Endothelial cell of hepatic sinusoid (primary cell): ENCODE measurements at regions not wholly inside any gene's neighbourhood (a gene's known extent, or its start where the extent isn't known, plus 50 kb on each side); places are given as distances from the start of the nearest gene placed in this dataset.
"Not testable (repeated sequence)": the region's sequence is repeated elsewhere in the genome, so short reads cannot be mapped to it uniquely, and the experiment has no call there.

Experiments
- in situ Hi-C: cut with HindIII; loops from 2 replicates; pipeline ENCODE4 v1.10.0; 2017; ENCODE audit warnings: low sequenced_read_pairs

DNA sequence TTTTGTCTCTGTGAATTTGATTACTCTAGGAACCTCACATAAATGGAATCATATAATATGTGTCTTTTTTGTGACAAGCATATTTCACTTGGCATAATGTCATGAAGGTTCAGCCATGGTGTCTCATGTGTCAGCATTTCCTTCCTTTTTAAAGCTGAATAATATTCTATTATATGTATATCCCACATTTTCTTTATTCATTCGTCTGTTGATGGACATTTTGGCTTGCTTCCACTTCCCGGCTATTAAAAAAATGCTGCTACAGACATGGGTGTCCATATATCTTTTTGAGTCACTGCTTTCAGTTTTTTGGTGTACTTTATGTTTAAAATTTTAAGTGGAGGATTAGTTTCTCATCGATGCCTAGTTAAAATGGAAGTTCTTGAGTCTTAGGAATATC, 59.8 kb upstream of the C5orf63 start:
- in situ Hi-C loops = no loop called here

DNA sequence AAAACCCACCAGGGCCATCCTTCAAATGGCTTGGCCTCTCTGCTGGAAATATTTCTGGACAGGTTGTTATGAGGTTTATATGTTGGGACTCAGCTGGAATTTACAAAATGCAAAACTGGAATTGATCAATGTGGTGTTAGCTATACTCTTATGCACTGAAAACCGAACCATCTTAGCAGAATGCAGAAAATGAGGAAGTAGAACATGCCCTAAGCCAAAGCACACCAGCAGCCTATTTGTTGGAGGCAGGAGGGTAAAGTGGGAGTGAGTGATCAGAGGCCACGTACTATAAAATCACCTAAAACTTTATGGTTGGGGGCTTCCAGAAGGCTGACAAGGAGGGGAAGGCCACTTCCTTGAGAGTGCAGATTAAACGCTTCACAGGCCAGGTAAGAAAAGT, 63.6 kb upstream of the C5orf63 start:
- in situ Hi-C loops = no loop called here

DNA sequence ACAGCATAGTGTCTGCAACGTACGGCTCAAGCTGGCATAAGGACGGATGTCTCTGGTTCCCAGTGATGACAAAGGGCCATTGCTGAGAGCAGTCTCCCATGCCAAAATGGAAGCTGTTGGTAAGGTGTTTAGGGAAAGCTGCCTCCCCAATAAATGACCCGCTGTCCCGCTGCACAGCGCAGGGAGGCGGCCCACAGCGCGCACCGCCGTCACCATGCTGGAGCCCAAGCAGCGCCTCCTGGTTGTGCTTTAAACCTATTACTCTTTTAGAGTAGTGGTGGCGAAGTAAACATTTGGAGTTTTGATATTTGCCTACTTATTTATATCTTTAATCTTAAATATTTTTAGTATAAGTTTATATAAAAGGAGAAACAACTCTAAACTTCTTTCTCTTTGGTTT, 70.4 kb upstream of the C5orf63 start:
- in situ Hi-C loops = loop anchor here (5.0 kb wide), 1 partner anchor 44 kb away; no protein-coding TSS in a partner anchor

DNA sequence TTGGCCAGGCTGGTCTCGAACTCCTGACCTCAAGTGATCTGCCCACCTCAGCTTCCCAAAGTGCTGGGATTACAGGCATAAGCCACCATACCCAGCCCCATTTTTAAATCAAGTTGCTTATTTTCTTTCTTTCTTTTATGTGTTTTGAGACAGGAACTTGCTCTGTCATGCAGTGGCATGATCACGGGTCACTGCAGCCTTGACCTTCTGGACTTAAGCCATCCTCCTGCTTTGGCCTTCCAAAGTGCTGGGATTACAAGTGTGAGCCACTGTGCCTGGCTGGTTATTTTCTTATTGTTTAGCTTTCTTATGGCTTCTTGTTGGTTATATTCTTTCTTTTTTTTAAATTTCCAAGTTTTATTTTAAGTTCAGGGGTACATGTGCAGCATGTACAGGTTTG, 79.7 kb upstream of the C5orf63 start:
- in situ Hi-C loops = no loop called here

DNA sequence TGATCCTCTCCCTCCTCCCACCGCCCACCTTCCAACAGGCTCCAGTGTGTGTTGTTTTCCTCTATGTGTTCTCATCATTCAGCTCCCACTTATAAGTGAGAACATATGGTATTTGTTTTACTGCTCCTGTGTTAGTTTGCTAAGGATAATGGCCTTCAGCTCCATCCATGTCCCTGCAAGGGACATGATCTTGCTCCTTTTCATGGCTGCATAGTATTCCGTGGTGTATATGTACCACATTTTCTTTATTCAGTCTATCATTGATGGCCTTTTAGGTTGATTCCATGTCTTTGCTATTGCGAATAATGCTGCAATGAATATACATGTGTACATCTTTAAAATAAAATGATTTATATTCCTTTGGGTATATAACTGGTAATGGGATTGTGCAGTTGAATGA, 80.2 kb upstream of the C5orf63 start:
- in situ Hi-C loops = no loop called here

DNA sequence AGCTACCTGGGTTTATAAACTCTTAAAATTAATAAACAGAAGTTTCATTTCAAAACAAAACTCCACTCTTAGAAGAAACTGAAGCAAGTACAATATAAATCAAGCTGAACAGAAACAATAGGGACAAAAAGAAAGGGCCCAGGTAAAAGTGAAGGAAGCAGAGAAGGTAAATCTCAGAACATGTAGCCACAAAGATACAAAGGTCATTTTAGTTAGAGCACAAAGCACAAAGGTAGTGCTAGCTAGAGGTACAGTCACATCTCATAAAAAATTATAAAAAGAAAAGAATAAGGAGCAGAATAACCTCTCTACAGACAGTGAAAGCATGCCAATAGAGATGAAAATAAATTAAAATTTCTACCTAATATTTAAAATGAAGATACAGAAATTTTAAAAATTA, 90.4 kb upstream of the C5orf63 start:
- in situ Hi-C loops = no loop called here

DNA sequence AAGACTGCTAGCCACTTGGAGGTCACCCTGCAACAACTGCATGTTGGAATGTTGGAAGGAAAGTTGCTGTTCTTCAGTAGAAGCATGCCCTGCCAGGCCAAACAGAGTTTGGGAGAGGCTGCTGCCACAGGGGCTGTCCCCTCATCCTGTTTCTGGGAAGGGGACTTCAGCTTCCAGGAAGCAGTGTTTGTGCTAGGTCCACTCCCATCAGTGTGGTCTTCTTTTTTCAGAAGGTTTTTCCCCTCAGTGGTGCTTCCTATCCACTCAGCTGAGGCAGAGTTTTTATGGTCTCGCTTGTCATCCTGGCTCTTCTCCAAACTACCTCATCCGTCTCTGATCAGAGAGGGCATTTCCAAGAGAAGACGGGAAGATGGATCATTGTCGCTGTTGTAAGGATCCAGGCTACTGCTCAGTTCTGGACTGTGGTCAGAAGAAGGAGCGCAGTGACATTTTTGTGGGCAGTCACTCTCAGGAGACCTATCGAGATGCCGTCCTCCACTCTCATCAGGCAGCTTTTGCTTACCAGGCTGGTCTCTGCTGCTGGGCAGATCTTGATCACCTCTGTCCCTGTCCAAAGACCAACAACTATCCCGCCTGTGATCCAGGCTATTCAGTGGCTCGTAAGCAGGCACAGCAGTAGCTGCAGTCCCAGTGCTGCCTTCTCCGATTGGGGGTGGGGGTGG, 97.8 kb upstream of the C5orf63 start:
- in situ Hi-C loops = no loop called here

DNA sequence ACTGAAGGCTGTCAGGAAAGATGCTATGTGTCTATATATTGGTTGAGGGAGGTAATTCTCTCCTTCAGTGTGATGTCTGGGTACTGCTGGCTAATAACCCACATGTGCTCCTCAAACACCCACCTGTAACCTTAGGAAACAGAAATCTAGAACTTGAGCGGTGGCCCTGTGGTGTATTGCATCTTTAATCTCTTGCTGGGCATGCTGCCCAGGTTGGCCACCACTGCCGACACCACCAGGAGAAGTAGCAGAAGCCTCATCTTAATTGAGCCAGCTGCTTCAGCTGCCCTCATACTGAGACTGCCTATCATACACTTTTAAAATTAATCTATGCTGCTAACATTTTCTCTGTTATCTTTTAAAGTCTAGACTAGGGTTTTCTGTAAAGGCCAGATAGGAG, 103.5 kb upstream of the C5orf63 start:
- in situ Hi-C loops = no loop called here

DNA sequence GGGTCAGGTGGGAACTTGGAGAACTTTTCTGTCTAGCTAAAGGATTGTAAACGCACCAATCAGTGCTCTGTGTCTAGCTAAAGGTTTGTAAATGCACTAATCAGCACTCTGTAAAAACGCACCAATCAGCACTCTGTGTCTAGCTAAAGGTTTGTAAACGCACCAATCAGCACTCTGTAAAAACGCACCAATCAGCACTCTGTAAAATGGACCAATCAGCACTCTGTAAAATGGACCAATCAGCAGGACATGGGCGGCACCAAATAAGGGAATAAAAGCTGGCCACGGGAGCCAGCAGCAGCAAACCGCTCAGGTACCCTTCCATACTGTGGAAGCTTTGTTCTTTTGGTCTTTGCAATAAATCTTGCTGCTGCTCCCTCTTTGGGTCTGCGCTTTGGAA, 108.0 kb upstream of the MEGF10 start:
- in situ Hi-C loops = not testable (repeated sequence)

DNA sequence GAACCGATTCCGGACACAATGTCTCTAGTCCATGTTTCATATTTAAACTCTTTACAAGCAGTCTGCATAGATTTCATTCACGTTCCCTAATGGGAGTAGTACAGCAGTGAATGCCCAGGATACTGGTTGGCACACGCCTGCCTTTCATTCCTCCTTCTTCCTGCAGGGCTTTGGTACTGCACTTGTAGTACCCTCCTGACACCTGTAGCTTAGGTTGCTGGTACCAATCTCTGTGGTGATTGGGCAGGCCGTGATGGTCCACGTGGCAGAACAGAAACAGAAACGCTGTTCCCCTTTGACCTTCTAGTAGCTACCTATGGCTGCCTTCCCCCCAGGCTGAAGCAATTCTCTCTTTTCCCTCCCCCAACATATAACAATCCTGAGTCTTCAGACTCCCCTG, 107.3 kb upstream of the MEGF10 start:
- in situ Hi-C loops = no loop called here

DNA sequence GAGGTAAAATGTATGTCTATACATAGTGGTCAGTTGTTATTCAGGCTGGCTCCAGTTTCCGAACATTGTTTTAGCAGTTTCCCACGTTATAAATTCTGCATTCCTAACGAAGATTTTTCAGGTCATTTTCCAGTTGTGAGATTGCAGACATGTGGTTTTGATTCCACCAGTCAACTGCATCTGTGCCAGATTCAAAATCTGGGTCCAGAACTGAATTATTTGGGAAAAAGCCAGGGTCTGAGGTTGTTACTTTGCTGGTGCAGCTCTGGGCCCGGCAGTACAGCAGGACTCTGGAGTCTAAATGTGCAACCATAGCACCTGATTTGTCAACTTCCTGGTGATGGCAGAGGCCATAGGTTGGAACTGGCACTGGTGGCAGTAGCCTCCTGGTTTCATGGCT, 105.7 kb upstream of the MEGF10 start:
- in situ Hi-C loops = loop anchor here (5.0 kb wide), 1 partner anchor 43 kb away; no protein-coding TSS in a partner anchor

DNA sequence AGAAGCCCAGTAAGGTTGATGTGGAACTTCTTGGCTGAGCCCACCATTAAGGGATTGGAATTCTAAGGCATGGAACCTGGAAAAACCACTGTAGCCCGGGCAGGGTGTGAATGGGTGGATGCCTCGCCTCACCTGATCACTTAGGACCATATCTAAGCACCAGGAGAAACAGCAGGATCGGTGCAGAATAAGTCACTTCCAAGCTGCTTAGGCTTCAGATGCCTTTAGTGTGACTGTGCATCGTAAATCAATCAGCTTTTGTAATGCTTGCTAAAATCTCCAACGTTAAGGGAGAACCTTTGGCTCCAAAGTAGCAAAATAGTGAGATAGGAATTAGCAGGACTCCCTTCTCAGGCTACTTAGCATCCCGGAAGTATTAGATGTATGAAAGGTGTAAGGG, 103.9 kb upstream of the MEGF10 start:
- in situ Hi-C loops = loop anchor here (5.0 kb wide), 1 partner anchor 44 kb away; no protein-coding TSS in a partner anchor

DNA sequence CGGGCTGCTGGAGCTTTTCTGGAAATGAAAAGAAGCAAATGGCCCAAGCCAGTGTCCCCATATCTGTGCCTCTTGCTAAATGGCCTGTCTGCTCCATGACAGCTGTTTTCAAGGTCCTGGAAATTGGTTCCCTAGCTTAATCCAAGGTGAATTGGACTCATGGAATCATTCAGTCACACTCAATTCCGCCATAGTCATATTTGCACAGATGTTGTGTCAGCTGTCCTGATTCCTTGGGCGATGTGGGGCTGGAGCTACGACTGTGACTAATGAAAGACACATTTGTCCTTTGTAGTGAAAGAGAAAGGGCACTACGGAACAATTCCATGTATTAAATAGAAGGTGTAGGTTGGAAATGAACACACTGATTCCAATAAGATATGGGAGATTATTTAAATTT, 102.9 kb upstream of the MEGF10 start:
- in situ Hi-C loops = loop anchor here (5.0 kb wide), 1 partner anchor 45 kb away; no protein-coding TSS in a partner anchor

DNA sequence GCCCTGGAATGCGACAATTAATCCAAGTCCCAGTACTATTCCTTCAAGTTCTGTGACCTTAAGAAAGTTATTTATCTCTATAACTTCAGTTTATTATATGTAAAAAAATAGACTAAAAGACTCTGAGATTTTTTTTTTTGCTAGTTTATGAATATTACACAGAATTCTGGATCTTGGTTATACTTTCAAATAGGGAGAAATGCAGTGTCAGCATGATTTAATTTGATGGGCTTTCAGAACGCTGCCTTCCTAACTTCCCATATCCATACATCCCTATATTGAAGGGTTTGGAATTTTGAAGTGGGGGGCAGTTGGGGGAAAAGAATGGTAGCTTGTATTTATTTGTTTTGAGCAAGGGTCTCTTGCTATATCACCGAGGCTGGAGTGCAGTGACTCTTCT, 98.4 kb upstream of the MEGF10 start:
- in situ Hi-C loops = no loop called here

DNA sequence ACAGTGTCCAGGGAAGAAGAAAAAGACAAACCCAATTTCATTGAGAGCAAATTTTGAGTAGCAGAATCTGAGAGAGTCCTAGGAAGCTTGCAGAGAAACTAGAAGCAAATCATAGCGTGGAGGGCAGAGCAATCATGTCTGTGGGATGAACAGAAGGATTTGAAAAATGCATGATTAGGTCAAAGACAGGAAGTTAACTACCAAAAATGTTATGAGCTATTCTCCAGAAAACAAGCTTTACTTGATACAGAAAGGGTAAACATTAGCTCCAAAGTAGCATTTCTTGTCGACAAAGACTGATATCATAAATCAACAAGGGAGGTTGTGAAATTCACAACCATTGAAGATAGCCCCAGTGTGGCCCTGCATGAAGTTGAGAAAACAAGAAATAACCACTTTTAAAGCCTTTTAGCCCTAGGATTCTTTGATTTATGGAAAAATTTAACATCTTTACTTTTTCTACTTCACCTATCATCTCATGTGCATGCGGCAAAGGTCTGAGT, 97.7 kb upstream of the MEGF10 start:
- in situ Hi-C loops = no loop called here

DNA sequence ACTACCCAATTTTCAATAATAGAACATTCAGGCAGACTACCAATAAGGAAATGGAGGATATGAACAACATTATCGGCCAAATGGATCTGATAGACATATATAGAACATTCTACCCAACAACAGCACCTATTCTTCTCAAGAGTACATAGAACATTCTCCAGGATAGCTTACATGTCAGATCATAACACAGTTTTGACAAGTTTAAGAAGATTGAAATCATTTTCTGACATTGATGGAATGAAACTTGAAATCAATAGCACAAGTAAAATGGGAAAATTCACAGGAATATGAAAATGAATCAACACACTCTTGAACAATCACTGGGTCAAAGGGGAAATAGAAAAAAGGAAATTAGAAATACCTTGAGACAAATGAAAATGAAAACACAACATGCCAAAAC, 94.6 kb upstream of the MEGF10 start:
- in situ Hi-C loops = no loop called here

DNA sequence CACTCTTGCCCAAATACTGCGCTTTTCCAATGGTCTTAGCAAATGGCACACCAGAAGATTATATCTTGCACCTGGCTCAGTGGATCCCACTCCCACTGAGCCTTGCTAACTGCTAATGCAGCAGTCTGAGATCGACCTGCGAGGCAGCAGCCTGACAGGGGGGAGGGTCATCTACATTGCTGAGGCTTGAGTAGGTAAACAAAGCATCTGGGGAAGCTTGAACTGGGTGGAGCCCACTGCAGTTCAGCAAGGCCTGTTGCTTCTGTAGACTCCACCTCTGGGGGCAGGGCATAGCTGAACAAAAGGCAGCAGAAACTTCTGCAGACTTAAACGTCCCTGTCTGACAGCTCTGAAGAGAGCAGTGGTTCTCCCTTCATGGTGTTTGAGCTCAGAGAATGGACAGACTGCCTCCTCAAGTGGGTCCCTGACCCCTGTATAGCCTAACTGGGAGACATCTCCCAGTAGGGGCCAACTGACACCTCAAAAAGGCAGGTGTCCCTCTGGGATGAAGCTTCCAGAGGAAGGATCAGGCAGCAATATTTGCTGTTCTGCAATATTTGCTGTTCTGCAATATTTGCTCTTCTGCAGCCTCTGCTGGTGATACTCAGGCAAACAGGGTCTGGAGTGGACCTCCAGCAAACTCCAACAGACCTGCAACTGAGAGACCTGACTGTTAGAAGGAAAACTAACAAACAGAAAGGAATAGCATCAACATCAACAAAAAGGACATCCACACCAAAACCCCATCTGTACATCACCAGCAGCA, 93.0 kb upstream of the MEGF10 start:
- in situ Hi-C loops = not testable (repeated sequence)

DNA sequence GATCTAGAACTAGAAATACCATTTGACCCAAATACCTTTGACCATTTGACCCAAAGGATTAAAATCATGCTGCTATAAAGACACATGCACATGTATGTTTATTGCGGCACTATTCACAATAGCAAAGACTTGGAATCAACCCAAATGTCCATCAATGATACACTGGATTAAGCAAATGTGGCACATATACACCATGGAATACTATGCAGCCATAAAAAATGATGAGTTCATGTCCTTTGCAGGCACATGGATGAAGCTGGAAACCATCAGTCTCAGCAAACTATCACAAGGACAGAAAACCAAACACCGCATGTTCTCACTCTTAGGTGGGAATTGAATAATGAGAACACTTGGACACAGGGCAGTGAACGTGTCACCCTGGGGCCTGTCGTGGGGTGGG, 87.9 kb upstream of the MEGF10 start:
- in situ Hi-C loops = not testable (repeated sequence)

DNA sequence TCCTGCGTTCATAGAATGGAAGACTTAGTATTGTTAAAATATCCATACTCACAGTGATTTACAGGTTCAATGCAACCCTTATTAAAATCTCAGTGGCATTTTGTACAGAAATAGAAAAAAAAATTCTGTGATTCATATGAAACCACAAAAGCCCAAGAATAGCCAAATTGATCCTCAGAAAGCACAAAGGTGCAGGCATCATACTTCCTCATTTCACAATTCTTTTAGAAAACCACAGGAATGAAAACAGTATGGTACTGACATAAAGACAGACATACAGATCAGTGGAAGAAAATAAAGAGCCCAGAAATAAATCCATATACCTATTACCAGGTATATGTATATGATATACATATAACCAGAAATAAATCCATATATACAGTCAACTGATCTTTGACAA, 86.8 kb upstream of the MEGF10 start:
- in situ Hi-C loops = no loop called here

DNA sequence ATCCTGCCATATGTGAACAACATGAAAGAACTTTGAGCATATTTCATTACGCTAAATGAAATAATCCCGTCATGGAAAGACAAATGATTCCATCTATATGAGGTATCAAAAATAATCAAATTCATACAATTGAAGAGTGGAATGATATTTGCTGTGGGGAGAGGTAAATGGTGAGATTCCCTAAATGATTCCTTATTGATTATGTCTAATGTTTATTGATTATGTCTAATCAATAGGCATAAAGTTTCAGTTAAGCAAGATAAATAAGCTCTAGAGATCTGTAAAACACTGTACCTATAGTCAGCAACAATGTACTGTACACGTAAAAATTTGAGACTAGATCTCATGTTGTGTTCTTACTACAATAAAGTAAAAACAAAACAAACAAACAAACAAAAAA, 85.4 kb upstream of the MEGF10 start:
- in situ Hi-C loops = no loop called here

DNA sequence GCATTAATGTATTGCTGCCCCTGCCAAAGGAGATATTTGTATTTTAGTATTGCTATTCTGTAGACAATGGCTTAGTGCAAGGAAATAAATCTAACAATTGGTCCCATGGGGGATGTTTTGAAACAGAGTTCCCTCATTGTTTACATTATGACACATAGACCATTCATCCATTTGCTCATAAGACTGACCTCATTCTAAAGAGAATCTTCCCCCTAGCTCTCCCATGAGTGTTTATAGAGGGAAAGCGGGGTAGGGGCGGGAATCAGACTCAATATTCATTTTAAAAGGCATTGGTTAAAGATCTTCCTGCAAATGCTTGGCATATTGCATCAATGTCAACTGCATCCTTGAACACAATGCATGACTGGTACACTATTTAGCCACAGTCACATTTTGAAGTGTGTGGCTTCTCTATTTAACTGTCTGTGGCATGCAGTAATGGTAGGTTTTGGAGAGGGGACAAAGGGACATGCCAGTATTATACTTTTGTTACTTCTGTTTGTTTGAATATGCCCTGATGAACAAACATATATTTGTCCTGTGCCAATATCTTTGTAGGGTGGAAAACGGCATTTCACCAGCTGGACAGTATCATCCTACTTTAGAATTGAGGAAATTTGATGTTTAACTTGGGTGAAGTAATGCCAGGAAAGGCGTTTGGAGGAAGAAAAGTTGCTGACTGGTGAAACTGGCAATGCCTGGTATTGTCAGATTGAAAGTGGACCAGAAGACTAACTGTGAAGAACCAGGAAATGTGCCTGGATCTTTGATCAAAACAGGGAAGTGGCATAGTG, 84.1 kb upstream of the MEGF10 start:
- in situ Hi-C loops = no loop called here
